ENCODE measurements at regions not wholly inside any gene's neighbourhood (a gene's known extent, or its start where the extent isn't known, plus 50 kb on each side); places are given as distances from the start of the nearest gene placed in this dataset.

GRCh38 chr18:65363011-65363410, 387.8 kb upstream of the CDH7 start:
- TF ChIP-seq CTCF (conservative IDR thresholded peaks at IDR 0.05): no peak
- TF ChIP-seq ZFX (IDR thresholded peaks at IDR 0.05): no peak
